ENCODE measurements at regions not wholly inside any gene's neighbourhood (a gene's known extent, or its start where the extent isn't known, plus 50 kb on each side); places are given as distances from the start of the nearest gene placed in this dataset.

GRCh38 chr3:177300039-177300833, 103.0 kb upstream of the TBL1XR1 start:
- no peak for DNase-seq
- no peaks in the 10 kb centered on the region for H3K27me3 ChIP-seq (replicated peaks; ENCODE audit: control insufficient read depth, insufficient read depth, low read length, poor library complexity, severe bottlenecking)
- no peaks in the 10 kb centered on the region for H3K9me3 ChIP-seq (ENCODE audit: control insufficient read depth, low read length)
- H3K4me3 ChIP-seq (ENCODE audit: insufficient read depth, low read depth, low read length, poor library complexity, severe bottlenecking): no peak overlapping the region
- H3K27ac ChIP-seq (ENCODE audit: insufficient read depth, low read length, poor library complexity, severe bottlenecking): no peak overlapping the region
- no peaks in the 10 kb centered on the region for H3K4me1 ChIP-seq (ENCODE audit: control insufficient read depth, insufficient read depth, low read length, poor library complexity, severe bottlenecking)
- no peaks in the 10 kb centered on the region for H3K36me3 ChIP-seq (ENCODE audit: control insufficient read depth, insufficient read depth, low read length)

DNA sequence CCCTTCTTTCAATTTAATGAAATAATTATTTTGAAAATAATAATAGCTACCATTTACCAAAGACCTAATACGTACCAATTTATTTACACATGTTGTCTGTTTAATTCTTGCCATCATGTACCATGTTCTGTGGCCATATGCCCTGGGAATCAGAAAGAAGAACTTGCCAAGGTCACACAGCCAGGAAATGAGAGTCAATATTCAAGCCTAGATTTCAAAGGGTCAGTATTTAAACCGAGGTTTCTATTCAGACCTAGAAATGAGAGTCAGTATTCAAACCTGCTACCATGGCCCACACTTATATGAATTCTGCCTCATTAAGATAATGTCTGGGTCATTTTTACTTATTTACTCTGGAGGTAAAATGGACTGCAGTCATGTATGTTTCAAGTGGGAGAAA, 103.6 kb upstream of the TBL1XR1 start:
- no peak for DNase-seq
- Histone ChIP-seq H3K27me3 (replicated peaks; ENCODE audit: control insufficient read depth, insufficient read depth, low read length, poor library complexity, severe bottlenecking) (no peaks in the 10 kb centered on the region), H3K4me3 (ENCODE audit: insufficient read depth, low read depth, low read length, poor library complexity, severe bottlenecking) (no peak overlapping the region)

DNA sequence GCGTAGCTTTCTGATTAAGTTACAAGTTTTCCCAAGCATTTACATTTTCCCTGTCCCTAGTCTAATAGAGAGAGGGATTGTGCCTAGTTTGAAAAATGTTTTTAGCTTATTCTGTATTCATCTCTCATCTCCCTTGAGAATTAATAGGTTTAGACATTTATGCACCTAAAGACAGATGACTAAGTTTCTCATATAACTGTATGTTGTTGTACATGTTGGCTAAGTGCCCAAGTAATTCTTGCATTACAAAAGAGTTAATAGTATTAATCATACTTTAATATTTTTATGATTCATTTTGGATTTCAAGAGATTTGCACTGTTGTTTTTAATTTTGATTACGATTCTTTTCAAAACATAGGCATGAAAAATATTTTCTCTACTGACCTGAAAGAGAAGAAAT, 109.0 kb upstream of the TBL1XR1 start:
- Histone ChIP-seq H3K9me3 (ENCODE audit: control insufficient read depth, low read length) (no peaks in the 10 kb centered on the region), H3K27ac (ENCODE audit: insufficient read depth, low read length, poor library complexity, severe bottlenecking) (no peak overlapping the region), H3K36me3 (ENCODE audit: control insufficient read depth, insufficient read depth, low read length) (no peaks in the 10 kb centered on the region), H3K4me1 (ENCODE audit: control insufficient read depth, insufficient read depth, low read length, poor library complexity, severe bottlenecking) (no peaks in the 10 kb centered on the region), H3K27me3 (replicated peaks; ENCODE audit: control insufficient read depth, insufficient read depth, low read length, poor library complexity, severe bottlenecking) (no peaks in the 10 kb centered on the region), H3K4me3 (ENCODE audit: insufficient read depth, low read depth, low read length, poor library complexity, severe bottlenecking) (no peak overlapping the region)
- DNase-seq: no peak

More for the DNA sequence above, 103.6 kb upstream of the TBL1XR1 start:
- Histone ChIP-seq H3K36me3 (ENCODE audit: control insufficient read depth, insufficient read depth, low read length) (no peaks in the 10 kb centered on the region), H3K9me3 (ENCODE audit: control insufficient read depth, low read length) (no peaks in the 10 kb centered on the region), H3K27ac (ENCODE audit: insufficient read depth, low read length, poor library complexity, severe bottlenecking) (no peak overlapping the region), H3K4me1 (ENCODE audit: control insufficient read depth, insufficient read depth, low read length, poor library complexity, severe bottlenecking) (no peaks in the 10 kb centered on the region)

DNA sequence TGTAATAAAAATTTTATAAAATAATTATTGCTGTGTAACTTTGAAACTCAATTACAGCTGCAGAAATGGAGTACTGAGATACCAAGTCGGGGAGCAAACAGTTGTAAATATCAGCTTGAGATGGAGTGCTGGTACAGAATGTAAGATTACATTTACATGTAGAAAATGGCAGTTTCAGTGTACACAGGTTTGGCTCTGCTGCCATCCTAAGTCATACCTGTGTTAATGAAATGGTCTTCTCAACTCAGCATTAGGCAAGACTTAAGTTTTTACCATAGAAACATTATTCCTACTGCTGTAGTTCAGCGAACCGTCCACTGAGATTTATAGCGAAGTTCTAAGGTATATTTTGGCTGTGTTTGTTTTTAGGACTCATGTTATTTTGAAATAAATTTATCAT, 110.1 kb upstream of the TBL1XR1 start:
- Histone ChIP-seq H3K36me3 (ENCODE audit: control insufficient read depth, insufficient read depth, low read length) (no peaks in the 10 kb centered on the region), H3K27ac (ENCODE audit: insufficient read depth, low read length, poor library complexity, severe bottlenecking) (no peak overlapping the region), H3K4me3 (ENCODE audit: insufficient read depth, low read depth, low read length, poor library complexity, severe bottlenecking) (no peak overlapping the region), H3K4me1 (ENCODE audit: control insufficient read depth, insufficient read depth, low read length, poor library complexity, severe bottlenecking) (no peaks in the 10 kb centered on the region), H3K27me3 (replicated peaks; ENCODE audit: control insufficient read depth, insufficient read depth, low read length, poor library complexity, severe bottlenecking) (no peaks in the 10 kb centered on the region), H3K9me3 (ENCODE audit: control insufficient read depth, low read length) (no peaks in the 10 kb centered on the region)
- DNase-seq: no peak

DNA sequence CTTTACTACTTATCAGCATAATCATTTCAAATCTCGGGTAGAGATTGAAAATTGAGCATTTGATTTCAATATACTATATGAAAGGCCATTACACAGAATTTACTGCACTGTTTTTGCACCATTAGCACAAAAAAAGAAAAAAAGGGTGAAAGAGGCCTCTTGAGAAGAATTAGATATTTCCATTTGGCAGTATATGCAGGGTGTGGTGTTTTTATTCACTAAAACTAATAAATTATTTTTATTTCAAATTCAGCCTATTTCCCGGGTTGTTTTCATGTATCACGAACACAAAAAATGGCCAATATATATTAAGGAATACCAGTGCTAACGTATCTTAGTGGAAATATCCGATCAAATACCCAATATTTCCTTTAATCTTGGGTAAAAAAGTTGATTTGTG, 110.5 kb upstream of the TBL1XR1 start:
- DNase-seq: no peak
- Histone ChIP-seq H3K27me3 (replicated peaks; ENCODE audit: control insufficient read depth, insufficient read depth, low read length, poor library complexity, severe bottlenecking) (no peaks in the 10 kb centered on the region), H3K9me3 (ENCODE audit: control insufficient read depth, low read length) (no peaks in the 10 kb centered on the region), H3K4me3 (ENCODE audit: insufficient read depth, low read depth, low read length, poor library complexity, severe bottlenecking) (no peak overlapping the region), H3K27ac (ENCODE audit: insufficient read depth, low read length, poor library complexity, severe bottlenecking) (no peak overlapping the region), H3K36me3 (ENCODE audit: control insufficient read depth, insufficient read depth, low read length) (no peaks in the 10 kb centered on the region), H3K4me1 (ENCODE audit: control insufficient read depth, insufficient read depth, low read length, poor library complexity, severe bottlenecking) (no peaks in the 10 kb centered on the region)

DNA sequence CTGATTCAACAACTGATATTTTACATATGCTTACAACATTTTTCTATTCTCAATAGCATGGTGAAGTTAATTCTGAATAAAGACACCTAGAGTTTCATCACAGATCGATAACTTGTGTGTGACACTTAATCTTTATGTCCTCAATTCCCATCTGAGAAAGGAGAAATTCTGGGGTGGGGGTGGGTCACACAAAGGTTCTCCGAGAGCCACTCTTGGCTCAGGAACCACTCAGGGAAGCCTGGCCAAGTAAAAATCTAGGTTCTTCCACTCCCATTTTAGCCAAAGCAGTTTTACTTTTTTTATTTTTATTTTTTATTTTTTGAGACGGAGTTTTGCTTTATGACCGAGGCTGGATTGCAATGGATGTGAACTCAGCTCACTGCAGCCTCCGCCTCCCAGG, 111.0 kb upstream of the TBL1XR1 start:
- H3K9me3 ChIP-seq (ENCODE audit: control insufficient read depth, low read length): no peaks in the 10 kb centered on the region
- H3K4me3 ChIP-seq (ENCODE audit: insufficient read depth, low read depth, low read length, poor library complexity, severe bottlenecking): no peak overlapping the region
- H3K36me3 ChIP-seq (ENCODE audit: control insufficient read depth, insufficient read depth, low read length): no peaks in the 10 kb centered on the region
- H3K27ac ChIP-seq (ENCODE audit: insufficient read depth, low read length, poor library complexity, severe bottlenecking): no peak overlapping the region
- no peaks in the 10 kb centered on the region for H3K27me3 ChIP-seq (replicated peaks; ENCODE audit: control insufficient read depth, insufficient read depth, low read length, poor library complexity, severe bottlenecking)
- H3K4me1 ChIP-seq (ENCODE audit: control insufficient read depth, insufficient read depth, low read length, poor library complexity, severe bottlenecking): no peaks in the 10 kb centered on the region
- DNase-seq: no peak

DNA sequence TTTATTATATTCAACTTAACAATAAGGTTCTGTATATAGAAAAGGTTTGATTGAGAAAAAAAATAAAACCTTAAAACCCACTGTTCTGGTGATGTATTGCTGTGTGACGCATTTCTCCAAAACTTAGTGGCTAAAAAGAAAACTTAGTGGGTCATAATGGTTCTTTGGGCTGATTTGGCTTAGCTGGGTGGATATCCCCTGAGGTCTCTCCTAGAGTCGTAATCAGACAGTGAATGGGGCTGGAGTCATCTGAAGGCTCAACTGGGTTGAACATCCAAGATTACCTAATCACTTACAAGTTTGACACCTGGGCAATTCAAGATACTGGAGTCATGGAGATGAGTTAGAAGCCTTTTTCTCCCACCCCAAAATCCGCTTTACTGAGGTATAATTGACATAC, 111.6 kb upstream of the TBL1XR1 start:
- H3K4me3 ChIP-seq (ENCODE audit: insufficient read depth, low read depth, low read length, poor library complexity, severe bottlenecking): no peak overlapping the region
- no peak for DNase-seq
- no peaks in the 10 kb centered on the region for H3K36me3 ChIP-seq (ENCODE audit: control insufficient read depth, insufficient read depth, low read length)
- no peaks in the 10 kb centered on the region for H3K27me3 ChIP-seq (replicated peaks; ENCODE audit: control insufficient read depth, insufficient read depth, low read length, poor library complexity, severe bottlenecking)
- no peaks in the 10 kb centered on the region for H3K4me1 ChIP-seq (ENCODE audit: control insufficient read depth, insufficient read depth, low read length, poor library complexity, severe bottlenecking)
- no peak overlapping the region for H3K27ac ChIP-seq (ENCODE audit: insufficient read depth, low read length, poor library complexity, severe bottlenecking)
- no peaks in the 10 kb centered on the region for H3K9me3 ChIP-seq (ENCODE audit: control insufficient read depth, low read length)

- no peak for DNase-seq
- Histone ChIP-seq H3K9me3 (ENCODE audit: control insufficient read depth, low read length) (no peaks in the 10 kb centered on the region), H3K27ac (ENCODE audit: insufficient read depth, low read length, poor library complexity, severe bottlenecking) (no peak overlapping the region), H3K27me3 (replicated peaks; ENCODE audit: control insufficient read depth, insufficient read depth, low read length, poor library complexity, severe bottlenecking) (no peaks in the 10 kb centered on the region), H3K4me1 (ENCODE audit: control insufficient read depth, insufficient read depth, low read length, poor library complexity, severe bottlenecking) (no peaks in the 10 kb centered on the region), H3K4me3 (ENCODE audit: insufficient read depth, low read depth, low read length, poor library complexity, severe bottlenecking) (no peak overlapping the region), H3K36me3 (ENCODE audit: control insufficient read depth, insufficient read depth, low read length) (no peaks in the 10 kb centered on the region)
Observed at GRCh38 chr3:177312491-177312890, 115.2 kb upstream of the TBL1XR1 start.

- H3K27ac ChIP-seq (ENCODE audit: insufficient read depth, low read length, poor library complexity, severe bottlenecking): no peak overlapping the region
- H3K36me3 ChIP-seq (ENCODE audit: control insufficient read depth, insufficient read depth, low read length): no peaks in the 10 kb centered on the region
- H3K4me3 ChIP-seq (ENCODE audit: insufficient read depth, low read depth, low read length, poor library complexity, severe bottlenecking): no peak overlapping the region
- H3K27me3 ChIP-seq (replicated peaks; ENCODE audit: control insufficient read depth, insufficient read depth, low read length, poor library complexity, severe bottlenecking): no peaks in the 10 kb centered on the region
- no peak for DNase-seq
- H3K9me3 ChIP-seq (ENCODE audit: control insufficient read depth, low read length): no peaks in the 10 kb centered on the region
- H3K4me1 ChIP-seq (ENCODE audit: control insufficient read depth, insufficient read depth, low read length, poor library complexity, severe bottlenecking): no peaks in the 10 kb centered on the region
Observed at GRCh38 chr3:177314897-177315296, 117.6 kb upstream of the TBL1XR1 start.

DNA sequence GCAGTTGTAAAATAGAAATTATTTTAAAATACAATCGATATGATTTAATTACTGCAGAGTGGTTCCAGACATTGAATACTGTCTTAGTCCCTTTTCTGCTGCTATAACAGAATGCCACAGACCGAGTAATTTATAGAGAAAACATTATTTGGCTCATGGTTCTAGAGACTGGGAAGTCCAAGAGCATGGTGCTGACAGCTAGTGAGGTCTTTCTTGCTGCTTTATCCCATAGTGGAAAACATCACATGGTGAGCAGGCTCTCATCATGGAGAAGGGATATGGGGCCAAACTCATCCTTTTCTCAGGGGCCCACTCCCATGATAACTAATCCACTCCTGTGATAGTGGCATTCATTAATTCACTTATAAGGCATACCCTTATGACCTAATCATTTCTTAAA, 120.0 kb upstream of the TBL1XR1 start:
- no peak for DNase-seq
- no peak overlapping the region for H3K4me3 ChIP-seq (ENCODE audit: insufficient read depth, low read depth, low read length, poor library complexity, severe bottlenecking)
- H3K36me3 ChIP-seq (ENCODE audit: control insufficient read depth, insufficient read depth, low read length): no peaks in the 10 kb centered on the region
- no peaks in the 10 kb centered on the region for H3K27me3 ChIP-seq (replicated peaks; ENCODE audit: control insufficient read depth, insufficient read depth, low read length, poor library complexity, severe bottlenecking)
- peaks cover 5% of the 10 kb centered on the region for H3K4me1 ChIP-seq (ENCODE audit: control insufficient read depth, insufficient read depth, low read length, poor library complexity, severe bottlenecking)
- no peak overlapping the region for H3K27ac ChIP-seq (ENCODE audit: insufficient read depth, low read length, poor library complexity, severe bottlenecking)
- no peaks in the 10 kb centered on the region for H3K9me3 ChIP-seq (ENCODE audit: control insufficient read depth, low read length)
